GM12878 (cell line): ENCODE measurements at regions not wholly inside any gene's neighbourhood (a gene's known extent, or its start where the extent isn't known, plus 50 kb on each side); places are given as distances from the start of the nearest gene placed in this dataset.
A peak's percentile ranks its signal among the peaks of the same experiment; 100 is the strongest.

ENCODE experiments used
- ATF7 ChIP-seq: fragments of 450-650 bp; IDR thresholded peaks from 2 replicates; pipeline ENCODE4 v1.6.1; 2016; ENCODE audit warnings: low read depth, mild to moderate bottlenecking
- CTCF ChIP-seq, 3 experiments: IDR thresholded peaks in 2 of 3; conservative IDR thresholded peaks in 1 of 3; 2 replicates each; pipeline ENCODE4 v1.5.1; 2011; ENCODE audit warnings: low read depth in 3 of 3, low read length in 3 of 3, mild to moderate bottlenecking in 3 of 3, control low read depth in 2 of 3, moderate library complexity in 2 of 3, inconsistent platforms in 1 of 3, mixed read lengths in 1 of 3; ENCODE audit not compliant: control insufficient read depth in 2 of 3, insufficient read depth in 1 of 3; ENCODE audit errors: extremely low read depth in 1 of 3
- ELK1 ChIP-seq: IDR thresholded peaks from 2 replicates; pipeline ENCODE4 v1.6.1; 2012; ENCODE audit warnings: low read depth, low read length, improper control_type of control experiment
- ETV6 ChIP-seq, 2 experiments: fragments of 450-650 bp in 1 of 2; IDR thresholded peaks in 1 of 2; conservative IDR thresholded peaks in 1 of 2; 2 replicates each; pipeline ENCODE4 v1.6.1; 2014; ENCODE audit warnings: antibody characterized with exemption in 1 of 2, borderline replicate concordance in 1 of 2, low read depth in 1 of 2, mild to moderate bottlenecking in 1 of 2, moderate library complexity in 1 of 2
- EZH2 ChIP-seq: IDR thresholded peaks from 2 replicates; pipeline ENCODE4 v1.6.1; 2012; ENCODE audit warnings: low read depth, mild to moderate bottlenecking, control low read depth, inconsistent platforms, low read length, borderline replicate concordance; ENCODE audit not compliant: control insufficient read depth
- HDAC2 ChIP-seq: fragments of 200-600 bp; sonication (generic); IDR thresholded peaks from 2 replicates; pipeline ENCODE4 v1.6.1; 2017
- NFXL1 ChIP-seq: fragments of 450-650 bp; IDR thresholded peaks from 2 replicates; pipeline ENCODE4 v1.6.1; 2017; ENCODE audit warnings: antibody characterized with exemption, mild to moderate bottlenecking, borderline replicate concordance
- POLR2A ChIP-seq: IDR thresholded peaks from 2 replicates; pipeline ENCODE4 v1.6.1; 2011; ENCODE audit warnings: low read depth, mild to moderate bottlenecking, low read length
- TAF1 ChIP-seq: IDR thresholded peaks from 2 replicates; pipeline ENCODE4 v1.6.1; 2011; ENCODE audit warnings: mild to moderate bottlenecking, low read depth, low read length, borderline replicate concordance
- ZNF274 ChIP-seq: IDR thresholded peaks from one replicate; pipeline ENCODE4 v1.8.0; 2011; ENCODE audit not compliant: insufficient read length, insufficient read depth
- TF ChIP-seq, protein P1 (sequence below): fragments of 450-650 bp; IDR thresholded peaks from 2 replicates; pipeline ENCODE4 v1.6.1; 2017; ENCODE audit warnings: antibody characterized with exemption, mild to moderate bottlenecking, moderate library complexity

DNA sequence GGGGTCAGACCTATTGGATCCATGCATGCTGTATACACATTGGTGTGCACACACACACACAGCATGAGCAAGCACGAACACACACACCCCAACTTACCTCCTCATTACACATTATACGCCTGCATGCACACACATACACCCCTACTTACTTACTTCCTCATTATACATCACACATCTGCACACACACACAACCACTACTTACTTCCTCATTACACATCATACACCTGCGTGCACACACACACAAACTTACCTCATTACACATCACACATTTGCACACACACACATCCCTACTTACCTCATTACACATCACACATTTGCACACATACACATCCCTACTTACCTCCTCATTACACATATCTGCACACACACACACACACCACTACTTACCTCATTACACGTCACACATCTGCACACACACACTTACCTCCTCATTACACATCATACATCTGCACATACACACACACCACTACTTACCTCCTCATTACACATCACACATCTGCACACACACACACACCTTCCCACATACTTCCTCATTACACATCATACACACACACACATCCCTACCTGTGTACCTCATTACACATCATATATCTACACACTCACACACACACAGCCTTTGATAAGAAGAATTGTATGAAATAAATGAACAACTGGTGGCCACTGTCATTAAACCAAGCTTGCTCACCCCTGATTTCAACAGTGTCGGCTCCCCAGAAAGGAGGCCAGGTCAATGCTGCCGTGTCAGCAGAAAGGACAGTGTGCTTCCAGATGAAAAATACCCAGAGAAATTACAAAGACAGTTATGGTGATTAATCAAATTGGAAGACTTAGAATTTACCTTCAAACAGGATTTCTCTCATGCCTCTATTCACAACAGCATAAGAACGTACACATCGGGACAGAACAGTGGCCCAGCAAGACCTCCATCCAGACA is 117.8 kb downstream of the SETD4 start:
- no peak for TF ChIP-seq ZNF274
- TF ChIP-seq ETV6 (conservative IDR thresholded peaks at IDR 0.05 in 1 of 2, IDR thresholded peaks at IDR 0.05 in 1 of 2; ENCODE audit: borderline replicate concordance in 1 of 2, low read depth in 1 of 2): no peak
- TF ChIP-seq HDAC2: no peak
- no peak for TF ChIP-seq POLR2A
- TF ChIP-seq ATF7: peak; percentile 53
- TF ChIP-seq TAF1: no peak
- no peak for TF ChIP-seq CTCF (IDR thresholded peaks at IDR 0.05 in 2 of 3, conservative IDR thresholded peaks at IDR 0.05 in 1 of 3; ENCODE audit: control insufficient read depth in 2 of 3, extremely low read depth in 1 of 3, insufficient read depth in 1 of 3, low read depth in 3 of 3, low read length in 3 of 3)
- TF ChIP-seq, protein P1, sequence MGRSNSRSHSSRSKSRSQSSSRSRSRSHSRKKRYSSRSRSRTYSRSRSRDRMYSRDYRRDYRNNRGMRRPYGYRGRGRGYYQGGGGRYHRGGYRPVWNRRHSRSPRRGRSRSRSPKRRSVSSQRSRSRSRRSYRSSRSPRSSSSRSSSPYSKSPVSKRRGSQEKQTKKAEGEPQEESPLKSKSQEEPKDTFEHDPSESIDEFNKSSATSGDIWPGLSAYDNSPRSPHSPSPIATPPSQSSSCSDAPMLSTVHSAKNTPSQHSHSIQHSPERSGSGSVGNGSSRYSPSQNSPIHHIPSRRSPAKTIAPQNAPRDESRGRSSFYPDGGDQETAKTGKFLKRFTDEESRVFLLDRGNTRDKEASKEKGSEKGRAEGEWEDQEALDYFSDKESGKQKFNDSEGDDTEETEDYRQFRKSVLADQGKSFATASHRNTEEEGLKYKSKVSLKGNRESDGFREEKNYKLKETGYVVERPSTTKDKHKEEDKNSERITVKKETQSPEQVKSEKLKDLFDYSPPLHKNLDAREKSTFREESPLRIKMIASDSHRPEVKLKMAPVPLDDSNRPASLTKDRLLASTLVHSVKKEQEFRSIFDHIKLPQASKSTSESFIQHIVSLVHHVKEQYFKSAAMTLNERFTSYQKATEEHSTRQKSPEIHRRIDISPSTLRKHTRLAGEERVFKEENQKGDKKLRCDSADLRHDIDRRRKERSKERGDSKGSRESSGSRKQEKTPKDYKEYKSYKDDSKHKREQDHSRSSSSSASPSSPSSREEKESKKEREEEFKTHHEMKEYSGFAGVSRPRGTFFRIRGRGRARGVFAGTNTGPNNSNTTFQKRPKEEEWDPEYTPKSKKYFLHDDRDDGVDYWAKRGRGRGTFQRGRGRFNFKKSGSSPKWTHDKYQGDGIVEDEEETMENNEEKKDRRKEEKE: no peak
- no peak for TF ChIP-seq ELK1
- TF ChIP-seq NFXL1: no peak
- TF ChIP-seq EZH2: no peak
